GM18858 (cell line): ENCODE measurements at regions not wholly inside any gene's neighbourhood (a gene's known extent, or its start where the extent isn't known, plus 50 kb on each side); places are given as distances from the start of the nearest gene placed in this dataset.
"Not testable (repeated sequence)": the region's sequence is repeated elsewhere in the genome, so short reads cannot be mapped to it uniquely, and the experiment has no call there.

ENCODE experiments used
- ATAC-seq: cut with Tn5 transposase; IDR thresholded peaks from one replicate; pipeline ENCODE4 v1.9.1; 2021; ENCODE audit not compliant: unreplicated experiment

DNA sequence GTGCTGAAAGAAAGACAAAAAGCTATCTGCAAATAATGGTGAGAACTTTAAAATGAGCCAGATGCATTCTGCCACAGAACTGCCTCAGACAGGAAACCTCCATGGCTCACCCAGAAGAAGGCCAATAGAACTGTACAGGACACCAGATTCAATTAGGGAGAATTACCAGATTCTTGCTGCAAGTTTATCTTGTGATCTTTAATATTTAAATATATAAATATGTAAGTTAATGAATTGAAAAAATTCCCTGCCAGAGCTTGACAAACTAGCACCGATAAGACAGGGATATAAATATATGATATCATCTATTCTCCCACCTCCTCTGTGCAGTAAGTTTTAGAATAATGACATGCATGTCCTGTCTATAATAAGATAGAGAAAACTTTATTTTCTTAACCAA, 252.8 kb downstream of the PLK2 start:
- ATAC-seq = no peak

GRCh38 chr5:58204966-58205365, 254.9 kb downstream of the PLK2 start:
- no peak for ATAC-seq

DNA sequence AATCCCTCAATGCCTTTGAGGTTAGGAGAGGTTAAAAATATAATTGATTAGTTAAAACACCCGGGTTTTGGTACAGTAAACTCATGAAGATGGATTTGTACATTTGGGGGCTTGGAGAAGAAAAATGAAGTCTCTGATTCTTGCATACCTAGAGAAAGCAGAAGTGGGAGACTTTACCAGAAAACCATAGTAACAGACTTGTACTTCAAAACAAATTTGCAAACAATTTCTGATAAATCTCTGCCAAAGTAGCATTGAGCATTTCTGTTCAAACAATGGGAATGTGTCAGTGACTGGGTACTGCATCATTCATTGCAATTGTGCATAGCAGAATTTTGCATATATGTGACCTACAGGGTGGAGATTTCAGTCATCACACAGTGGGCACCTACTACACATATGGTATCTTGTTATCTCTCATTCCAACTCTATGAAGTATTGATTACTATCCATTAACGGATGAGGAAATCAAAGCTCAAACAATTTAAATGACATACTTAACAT, 256.9 kb downstream of the PLK2 start:
- ATAC-seq = no peak

- no peak for ATAC-seq
These were observed 257.8 kb downstream of the PLK2 start for GRCh38 chr5:58201922-58202648.

GRCh38 chr5:58200451-58200850, 259.4 kb downstream of the PLK2 start:
- ATAC-seq = no peak

DNA sequence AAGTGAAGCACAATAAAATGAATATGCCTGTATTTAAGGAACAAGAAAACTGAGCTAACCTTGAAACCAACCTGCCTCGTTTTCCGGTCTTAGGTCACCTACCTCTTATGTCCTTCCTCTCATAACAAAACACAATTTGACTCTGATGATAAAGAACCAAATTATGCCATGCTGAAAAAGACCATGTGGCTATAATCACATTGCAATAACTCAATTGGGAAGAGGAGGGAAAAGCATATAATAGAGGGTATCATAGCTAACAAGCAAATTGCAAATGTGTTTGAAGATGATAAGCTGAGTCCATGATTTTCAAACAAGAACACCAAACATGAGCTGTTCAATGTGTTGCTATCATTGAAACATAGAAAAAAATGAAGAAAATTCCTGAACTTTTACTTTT, 260.8 kb downstream of the PLK2 start:
- no peak for ATAC-seq

GRCh38 chr5:58198330-58198729, 261.6 kb downstream of the PLK2 start:
- no peak for ATAC-seq

DNA sequence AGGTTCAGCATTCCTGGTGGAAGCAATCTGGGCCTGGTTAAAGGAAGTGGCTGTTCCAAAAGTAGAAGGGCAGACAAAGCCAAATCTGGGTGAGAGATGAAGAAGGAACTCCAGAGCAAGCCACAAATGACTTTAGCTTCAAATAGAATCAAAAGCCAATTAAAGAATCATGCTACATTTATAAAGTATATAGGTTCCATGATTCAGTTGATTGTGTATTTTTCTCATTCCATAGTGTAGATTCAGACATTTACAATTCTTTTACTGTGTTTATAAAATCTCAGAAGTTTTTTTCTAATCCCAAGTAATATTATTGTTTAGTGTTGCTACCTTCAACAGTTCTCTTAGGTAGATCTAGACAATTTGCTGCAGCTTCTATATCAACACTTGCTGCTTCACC, 262.0 kb downstream of the PLK2 start:
- no peak for ATAC-seq

- ATAC-seq = no peak
These were observed 268.4 kb downstream of the PLK2 start for GRCh38 chr5:58191443-58191842.

DNA sequence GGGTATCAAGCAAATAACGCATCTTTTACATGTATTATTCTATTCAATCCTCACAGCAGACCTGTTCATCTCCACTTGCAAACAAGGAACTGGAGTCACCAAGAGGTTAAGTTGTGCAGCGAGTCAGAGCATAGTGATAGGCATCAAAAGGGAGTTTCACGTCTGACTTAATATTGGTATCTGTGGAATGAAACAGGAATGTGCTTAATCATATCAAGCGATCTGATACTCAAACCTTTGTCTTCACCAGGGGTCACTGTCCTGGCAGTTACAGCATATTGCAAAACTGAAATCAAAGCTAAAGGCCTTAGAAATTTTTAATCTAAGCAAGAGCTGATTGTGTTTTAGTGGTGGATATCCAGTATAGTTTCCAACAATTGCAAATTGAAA, 271.6 kb downstream of the PLK2 start:
- ATAC-seq = no peak

DNA sequence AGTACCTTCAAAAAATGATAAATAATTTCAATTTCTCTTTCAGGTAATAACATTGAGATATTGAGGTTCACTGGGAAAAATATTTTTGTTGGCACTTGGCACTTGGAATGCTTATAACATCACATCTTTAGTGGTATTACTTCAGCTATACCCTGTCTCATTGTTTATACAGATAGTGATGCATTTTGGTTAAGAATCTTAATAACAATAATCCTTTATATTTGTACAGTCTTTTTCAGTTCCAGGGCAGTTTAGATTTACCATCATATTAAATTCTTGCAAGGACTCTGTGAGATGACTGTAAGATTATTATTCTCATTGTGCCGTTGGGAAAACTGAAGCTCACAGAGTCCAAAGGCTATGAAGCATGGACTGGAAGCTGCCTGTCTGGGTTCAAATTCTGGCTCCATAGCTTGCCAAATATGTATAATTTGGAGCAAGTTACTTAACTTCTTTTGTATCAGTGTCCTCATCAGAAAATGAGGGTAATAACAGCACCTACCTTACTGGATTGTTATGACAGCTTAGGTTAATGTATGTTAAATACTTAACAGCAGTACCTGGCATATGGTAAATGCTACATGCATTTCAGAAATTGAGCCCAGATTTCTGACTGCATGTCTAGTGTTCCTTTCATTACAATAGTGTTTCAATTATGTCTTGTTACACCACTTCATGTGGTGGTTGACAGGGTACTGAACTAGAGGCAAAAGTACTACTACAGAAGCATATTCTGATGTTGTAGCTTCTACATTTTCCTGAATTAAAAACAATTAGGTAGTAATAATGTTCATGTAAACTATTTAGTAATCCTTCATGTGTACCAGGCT, 272.2 kb downstream of the PLK2 start:
- no peak for ATAC-seq

- ATAC-seq = no peak
These were observed 274.1 kb downstream of the PLK2 start for GRCh38 chr5:58185801-58186200.

DNA sequence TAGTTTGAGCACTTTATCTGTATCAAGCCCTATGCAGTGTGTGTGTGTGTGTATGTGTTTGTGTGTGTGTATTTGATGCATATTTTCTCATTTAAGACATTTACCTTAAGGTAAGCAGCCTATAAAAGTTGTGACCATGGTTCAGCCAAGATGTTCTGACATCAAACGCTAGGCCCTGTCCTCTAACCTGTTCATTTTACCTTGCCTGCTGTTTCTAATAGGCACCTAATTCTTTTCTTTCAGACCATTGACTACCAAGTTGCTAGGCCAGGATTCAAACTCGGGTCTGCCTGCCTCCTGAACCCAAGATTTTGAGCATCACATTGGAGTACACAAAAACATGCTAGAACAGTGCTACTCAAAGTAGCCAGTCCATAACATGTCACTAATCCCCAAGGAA, 274.5 kb downstream of the PLK2 start:
- ATAC-seq = no peak

- ATAC-seq = no peak
These were observed 275.0 kb downstream of the PLK2 start for GRCh38 chr5:58184910-58185309.

GRCh38 chr5:58183786-58184085, 276.1 kb downstream of the PLK2 start:
- ATAC-seq = no peak

DNA sequence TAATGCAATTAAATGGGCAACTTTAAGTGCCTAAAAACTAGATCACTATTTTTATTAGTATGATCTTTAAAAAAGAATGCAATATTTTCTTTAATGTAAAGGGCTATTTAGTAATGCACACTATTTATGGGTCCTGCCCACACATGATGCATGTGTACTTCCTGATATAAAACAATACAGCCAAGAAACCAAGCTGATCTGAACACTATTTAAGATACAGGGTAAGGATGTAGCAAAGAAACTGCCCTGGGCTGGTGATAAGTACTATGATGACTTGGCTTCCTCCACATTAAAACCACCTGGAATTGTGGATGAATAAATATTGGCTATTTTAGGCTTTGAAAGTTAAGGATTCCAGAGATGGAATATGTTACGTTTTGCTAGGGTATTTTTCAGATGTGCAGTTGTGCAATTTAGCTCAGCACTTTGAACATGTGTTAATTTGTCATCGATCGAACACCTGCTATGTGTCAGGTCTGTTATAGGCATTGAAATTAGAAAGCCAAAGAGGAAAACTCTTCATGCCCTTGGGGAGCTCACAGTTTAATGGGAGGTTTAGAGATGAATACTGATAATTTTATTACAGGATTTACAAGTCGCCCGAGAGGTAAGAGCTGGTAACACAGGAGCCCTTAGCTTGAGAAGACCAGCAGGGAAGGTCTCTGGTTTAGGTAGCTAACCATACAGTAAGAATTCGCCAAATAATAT, 276.7 kb downstream of the PLK2 start:
- no peak for ATAC-seq

- ATAC-seq = no peak
These were observed 277.5 kb downstream of the PLK2 start for GRCh38 chr5:58182287-58182841.

- no peak for ATAC-seq
These were observed 278.2 kb downstream of the PLK2 start for GRCh38 chr5:58181578-58182286.

DNA sequence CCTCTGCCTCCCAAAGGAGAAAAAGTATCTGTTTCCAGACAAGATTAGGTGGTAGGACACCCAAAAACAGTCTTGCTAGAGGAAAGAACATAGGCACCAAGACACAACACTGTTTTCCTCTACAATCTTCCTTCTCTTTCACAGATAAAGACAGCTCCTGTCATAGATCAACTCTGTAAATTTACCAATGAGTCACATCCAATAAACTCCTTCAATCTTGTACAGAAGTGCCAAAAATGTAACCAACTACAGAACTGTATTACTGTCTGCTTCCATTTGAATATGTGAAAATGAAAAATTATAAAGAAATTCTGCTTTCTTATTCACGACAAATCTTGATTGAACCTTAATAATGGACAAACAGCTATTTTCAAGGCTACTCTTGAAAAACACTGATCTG, 286.9 kb downstream of the PLK2 start:
- ATAC-seq = no peak

DNA sequence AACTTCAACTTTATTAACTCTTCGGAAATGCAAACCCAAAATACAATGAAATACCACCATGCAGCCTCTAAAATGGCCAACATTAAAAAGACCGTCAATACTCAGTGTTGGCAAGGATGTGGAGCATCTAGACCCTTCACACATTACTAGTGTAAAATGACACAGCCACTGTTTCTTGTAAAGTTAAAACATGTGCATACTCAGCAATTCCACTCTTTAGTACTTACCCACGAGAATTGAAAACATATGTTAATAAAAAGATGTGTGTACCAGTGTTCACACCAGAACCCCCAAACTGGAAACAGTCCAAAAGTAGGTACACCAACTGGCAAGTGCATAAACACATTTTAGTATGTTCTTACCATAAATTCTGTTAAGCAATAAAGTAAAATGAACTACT, 294.7 kb downstream of the PLK2 start:
- ATAC-seq = no peak

- ATAC-seq = not testable (repeated sequence)
These were observed 298.0 kb downstream of the PLK2 start for GRCh38 chr5:58161889-58162288.
